Nucleus accumbens (tissue), 56 donors: ENCODE measurements at regions not wholly inside any gene's neighbourhood (a gene's known extent, or its start where the extent isn't known, plus 50 kb on each side); places are given as distances from the start of the nearest gene placed in this dataset.
"Not testable (repeated sequence)": the region's sequence is repeated elsewhere in the genome, so short reads cannot be mapped to it uniquely, and the experiment has no call there.

Experiments used
- DNase-seq, 56 donors: peaks; one replicate each; lab custom pipeline; 2025; lab: John Stamatoyannopoulos, UW

- no peak for DNase-seq
These were observed 51.6 kb upstream of the LYRM9 start for GRCh38 chr17:27944546-27945332.

- no peak for DNase-seq
These were observed 52.1 kb upstream of the LYRM9 start for GRCh38 chr17:27945333-27945616.

- DNase-seq, result no peak
These were observed 52.8 kb upstream of the LYRM9 start for GRCh38 chr17:27945953-27946352.

GRCh38 chr17:27946513-27946912, 53.3 kb upstream of the LYRM9 start:
- no peak for DNase-seq

- peak in 17 of 56 donors; percentile 3 to 39 (median 9) for DNase-seq
These were observed 53.8 kb upstream of the LYRM9 start for GRCh38 chr17:27947005-27947406.

GRCh38 chr17:27949304-27949703, 56.1 kb upstream of the LYRM9 start:
- DNase-seq, result no peak

GRCh38 chr17:27950225-27950624, 57.1 kb upstream of the LYRM9 start:
- not testable (repeated sequence) for DNase-seq

- DNase-seq, result peak in 6 of 56 donors; percentile 3 to 14 (median 8)
These were observed 57.8 kb upstream of the LYRM9 start for GRCh38 chr17:27950995-27951394.

GRCh38 chr17:27951872-27952271, 58.7 kb upstream of the LYRM9 start:
- DNase-seq, result no peak

- no peak for DNase-seq
These were observed 59.2 kb upstream of the LYRM9 start for GRCh38 chr17:27952366-27952765.

GRCh38 chr17:27954548-27955495, 61.7 kb upstream of the LYRM9 start:
- DNase-seq, result no peak

- DNase-seq, result no peak
These were observed 63.7 kb upstream of the LYRM9 start for GRCh38 chr17:27956601-27957445.

- not testable (repeated sequence) for DNase-seq
These were observed 64.3 kb upstream of the LYRM9 start for GRCh38 chr17:27957446-27957793.

GRCh38 chr17:27958708-27959381, 65.7 kb upstream of the LYRM9 start:
- DNase-seq, result no peak

- DNase-seq, result no peak
These were observed 66.2 kb upstream of the LYRM9 start for GRCh38 chr17:27959382-27959709.

GRCh38 chr17:27960183-27960849, 67.2 kb upstream of the LYRM9 start:
- DNase-seq, result no peak

- DNase-seq, result not testable (repeated sequence)
These were observed 69.4 kb upstream of the LYRM9 start for GRCh38 chr17:27962581-27962980.

GRCh38 chr17:27965224-27965623, 72.1 kb upstream of the LYRM9 start:
- no peak for DNase-seq

GRCh38 chr17:27968206-27968732, 74.2 kb upstream of the NLK start:
- no peak for DNase-seq

- DNase-seq, result no peak
These were observed 71.9 kb upstream of the NLK start for GRCh38 chr17:27970587-27970986.
